ENCODE measurements at regions not wholly inside any gene's neighbourhood (a gene's known extent, or its start where the extent isn't known, plus 50 kb on each side); places are given as distances from the start of the nearest gene placed in this dataset.
A peak's percentile ranks its signal among the peaks of the same experiment; 100 is the strongest.
"Not testable (repeated sequence)": the region's sequence is repeated elsewhere in the genome, so short reads cannot be mapped to it uniquely, and the experiment has no call there.

- peak; percentile 49 for DNase-seq (ENCODE audit: low read depth, low spot score)
These were observed 160.3 kb downstream of the PTPRU start for GRCh38 chr1:29396438-29397255.

- no peak for DNase-seq (ENCODE audit: low read depth, low spot score)
These were observed 159.6 kb downstream of the PTPRU start for GRCh38 chr1:29395736-29396437.

DNA sequence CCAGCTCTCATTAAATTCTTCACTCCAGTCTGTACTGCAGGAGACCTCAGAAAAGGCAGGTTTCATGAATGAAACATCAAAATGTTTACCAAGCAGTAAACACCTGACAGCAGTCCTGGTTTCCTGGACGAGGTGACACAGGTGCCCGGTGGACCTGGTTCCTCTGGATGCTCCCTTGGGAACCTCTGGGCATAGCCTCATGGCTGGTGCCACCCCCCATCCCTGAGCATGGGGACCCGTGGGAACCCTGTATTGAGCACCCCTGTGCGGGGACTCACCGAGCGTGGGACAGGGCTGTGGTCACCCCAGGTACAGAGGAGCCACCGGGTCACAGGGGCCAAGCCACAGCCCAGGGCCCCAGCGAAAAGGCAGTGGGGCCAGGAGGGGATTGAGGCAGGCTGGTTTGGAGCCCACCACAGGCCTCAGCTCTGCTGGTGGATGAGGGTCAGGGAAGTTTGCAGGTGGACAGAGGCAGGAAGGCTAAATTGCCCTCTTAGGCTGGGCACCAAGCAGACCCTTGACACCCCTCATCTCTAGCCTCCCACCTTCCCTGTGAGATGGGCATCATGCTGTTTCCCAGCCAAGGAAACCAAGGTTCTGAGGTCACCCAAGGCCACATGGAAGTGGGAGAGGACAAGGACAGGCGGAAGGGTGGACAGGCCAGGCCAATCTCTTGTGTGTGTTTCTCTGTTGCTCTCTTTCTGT is 158.4 kb downstream of the PTPRU start:
- no peak for DNase-seq (ENCODE audit: low read depth, low spot score)

DNA sequence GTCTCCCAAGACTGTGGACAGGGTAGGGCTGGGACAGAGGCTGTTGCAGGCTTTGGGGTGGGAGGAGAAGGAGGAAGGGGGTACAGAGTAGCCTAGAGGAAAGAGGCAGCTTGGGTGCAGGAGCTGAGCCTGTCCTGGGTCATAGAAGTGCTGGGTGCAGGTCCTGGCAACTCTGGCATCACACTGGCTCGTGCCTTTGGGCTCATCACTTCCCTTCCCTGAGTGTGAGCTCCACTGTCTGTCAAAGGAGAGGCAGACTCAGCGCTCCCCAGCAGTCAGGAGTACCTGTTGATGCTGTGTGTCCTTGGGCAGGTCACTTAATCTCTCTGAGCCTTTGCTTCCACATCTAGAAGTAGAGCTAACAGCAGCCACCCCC is 157.1 kb downstream of the PTPRU start:
- DNase-seq (ENCODE audit: low read depth, low spot score), result no peak

DNA sequence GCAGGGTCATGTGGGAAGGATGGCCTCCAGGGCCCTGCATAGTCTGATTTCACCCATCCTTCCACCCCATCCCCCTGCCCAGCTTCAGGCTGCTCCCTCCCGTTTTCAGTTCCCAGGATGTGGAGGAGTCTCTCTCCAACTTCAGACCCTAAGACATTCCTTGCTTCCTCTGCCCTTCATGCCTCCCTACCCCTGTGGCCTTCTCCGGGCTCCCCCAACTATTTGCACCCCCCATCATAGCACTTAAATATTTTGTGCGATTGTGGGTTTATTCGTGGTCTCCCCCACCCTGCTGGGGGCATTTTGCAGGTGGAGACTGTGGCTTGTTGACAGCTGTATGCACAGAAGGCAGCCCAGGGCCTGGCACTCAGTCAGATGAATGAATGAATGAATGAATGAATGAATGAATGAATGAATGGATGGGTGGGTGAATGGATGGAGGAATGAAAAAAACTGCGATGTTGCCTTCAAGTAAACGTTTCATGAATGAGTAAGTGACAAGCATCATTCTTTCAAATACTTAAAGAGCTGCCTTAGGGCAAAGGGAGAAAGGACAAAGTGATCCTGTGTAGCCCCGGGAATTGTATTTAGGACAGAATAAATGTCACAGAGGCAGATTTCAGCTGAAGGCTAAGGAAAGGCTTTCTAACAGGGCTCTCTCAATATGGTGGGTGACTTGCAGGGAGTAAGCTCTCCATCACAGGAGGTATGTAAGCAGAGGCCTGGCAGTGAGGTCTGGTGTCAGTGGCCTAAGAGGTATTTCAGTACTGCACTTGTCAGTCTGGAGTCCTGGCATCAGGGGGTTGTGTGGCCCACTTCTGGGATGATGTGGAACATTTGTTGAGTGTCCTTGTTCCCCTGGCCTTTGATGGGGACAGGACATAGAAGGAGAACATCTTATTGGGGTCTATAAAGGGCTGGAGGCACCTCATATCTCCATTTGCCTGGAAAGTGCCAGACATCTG is 156.4 kb downstream of the PTPRU start:
- no peak for DNase-seq (ENCODE audit: low read depth, low spot score)

DNA sequence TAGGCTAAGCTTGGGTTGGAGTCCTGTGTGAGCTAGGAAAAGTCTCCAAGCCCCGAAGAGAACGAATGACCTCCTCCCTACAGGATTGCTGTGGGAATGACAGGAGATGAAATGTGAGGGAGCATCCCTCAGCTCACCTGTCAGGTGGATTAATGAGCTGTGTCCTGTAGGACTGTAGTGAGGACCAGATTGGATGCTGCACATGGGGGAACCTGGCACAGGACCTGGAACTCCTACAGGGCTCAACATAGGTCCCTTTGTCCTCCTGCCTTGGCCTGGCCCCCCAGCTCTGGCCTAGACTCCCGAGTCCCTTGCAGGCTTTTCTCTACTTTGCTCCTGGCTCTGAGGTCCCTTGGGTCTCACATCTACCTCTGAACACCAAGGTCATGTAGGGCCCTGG is 155.7 kb downstream of the PTPRU start:
- no peak for DNase-seq (ENCODE audit: low read depth, low spot score)

DNA sequence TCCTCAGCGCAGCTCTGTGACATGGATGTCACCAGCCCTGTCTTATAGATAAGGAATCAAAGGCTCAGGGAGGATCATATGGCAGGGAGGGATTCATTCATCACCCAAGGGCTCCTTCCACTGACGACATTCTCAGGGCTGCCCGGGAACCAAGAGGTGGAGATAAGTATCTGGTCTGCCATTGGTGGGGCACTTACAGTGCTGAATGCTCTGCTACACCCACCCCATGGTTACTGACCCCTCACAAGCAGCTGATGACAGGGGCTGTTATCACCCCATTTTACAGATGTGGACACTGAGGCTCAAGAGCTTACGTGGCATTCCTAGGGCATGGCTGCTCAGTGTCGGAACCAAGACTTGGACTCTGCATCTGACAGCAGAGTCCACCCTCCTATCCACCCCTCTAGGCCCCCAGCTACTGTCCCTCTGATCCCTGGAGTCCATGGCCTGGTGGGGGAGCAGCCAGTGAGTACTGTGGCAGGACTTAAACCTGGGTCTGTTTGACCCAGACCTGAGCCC is 155.1 kb downstream of the PTPRU start:
- no peak for DNase-seq (ENCODE audit: low read depth, low spot score)

- no peak for DNase-seq (ENCODE audit: low read depth, low spot score)
These were observed 154.4 kb downstream of the PTPRU start for GRCh38 chr1:29390491-29391361.

DNA sequence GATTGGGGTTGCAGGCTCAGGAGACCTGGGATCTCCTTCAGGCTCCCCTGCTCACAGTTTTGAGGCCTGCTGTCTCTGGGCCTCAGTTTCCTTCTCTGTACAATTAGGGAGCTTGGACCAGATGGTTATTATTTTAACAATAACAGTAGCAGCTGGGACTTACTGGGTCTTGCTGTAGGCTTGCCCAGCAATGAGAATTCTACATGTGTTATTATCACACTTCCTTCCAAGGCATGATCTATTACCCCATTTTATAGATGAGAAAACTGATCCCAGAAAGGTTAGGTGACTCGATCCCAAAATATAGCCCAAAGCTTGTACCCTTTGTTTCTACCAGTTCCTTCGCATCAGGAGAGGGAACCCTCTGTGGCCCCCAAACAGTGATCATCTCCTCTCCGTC is 153.8 kb downstream of the PTPRU start:
- no peak for DNase-seq (ENCODE audit: low read depth, low spot score)

DNA sequence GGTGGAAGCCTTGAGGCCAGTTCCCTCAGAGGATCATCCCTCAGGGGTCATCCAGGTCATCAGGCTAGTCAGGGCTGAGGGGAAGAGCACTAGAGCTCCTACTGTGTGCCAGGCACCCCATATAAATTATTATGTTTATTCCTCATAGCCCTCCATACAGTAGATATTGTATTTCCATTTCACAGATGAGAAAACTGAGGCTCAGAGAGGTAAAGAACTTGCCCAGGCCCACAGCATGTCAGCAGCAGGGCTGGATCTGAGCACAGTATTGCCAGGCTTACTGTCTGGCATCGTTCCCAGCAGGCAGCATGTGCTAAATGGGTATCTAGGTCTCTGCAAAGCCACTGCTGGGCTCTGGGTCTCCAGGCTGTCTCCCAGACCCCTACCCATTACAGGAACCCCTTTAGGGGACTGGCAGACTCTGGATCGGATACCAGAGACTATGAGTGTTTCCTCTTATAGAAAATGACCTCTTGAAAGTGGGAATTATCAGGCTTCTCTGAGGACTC is 153.3 kb downstream of the PTPRU start:
- DNase-seq (ENCODE audit: low read depth, low spot score), result no peak

DNA sequence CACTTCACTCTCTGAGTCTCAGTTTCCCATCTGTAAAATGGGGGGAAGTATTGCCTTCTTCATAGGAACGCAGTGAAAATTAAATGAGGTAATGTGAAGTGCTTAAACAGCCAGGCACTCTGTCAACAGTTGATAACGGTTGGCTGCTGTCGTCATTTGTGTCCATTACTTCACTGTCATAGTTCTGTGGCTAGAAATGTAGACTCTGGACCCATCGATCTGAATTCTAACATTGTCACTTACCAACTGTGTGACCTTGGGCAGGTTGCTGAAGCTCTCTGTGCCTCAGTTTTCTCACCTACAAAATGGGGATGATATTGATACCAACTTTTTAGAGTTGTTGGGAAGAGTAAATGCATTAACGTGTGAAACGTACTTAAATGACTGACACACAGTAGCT is 152.6 kb downstream of the PTPRU start:
- no peak for DNase-seq (ENCODE audit: low read depth, low spot score)

GRCh38 chr1:29388170-29388569 is 151.8 kb downstream of the PTPRU start:
- DNase-seq (ENCODE audit: low read depth, low spot score), result no peak

GRCh38 chr1:29387210-29387609 is 150.9 kb downstream of the PTPRU start:
- DNase-seq (ENCODE audit: low read depth, low spot score), result no peak

DNA sequence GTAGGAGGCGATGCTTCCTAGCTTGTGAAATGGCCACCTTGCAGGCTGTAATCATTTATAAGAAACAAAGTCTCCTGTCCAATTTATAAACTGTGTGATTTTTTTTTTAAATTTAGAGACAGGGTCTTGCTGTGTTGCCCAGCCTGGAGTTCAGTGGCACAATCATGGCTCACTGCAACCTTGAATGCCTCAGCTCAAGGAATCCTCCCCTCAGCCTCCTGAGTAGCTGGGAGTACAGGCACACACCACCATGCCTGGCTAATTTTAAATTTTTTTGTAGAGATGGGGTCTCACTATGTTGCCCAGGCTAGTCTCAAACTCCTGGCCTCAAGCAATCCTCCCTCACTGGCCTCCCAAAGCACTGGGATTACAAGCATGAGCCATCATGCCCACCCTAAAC is 150.1 kb downstream of the PTPRU start:
- not testable (repeated sequence) for DNase-seq (ENCODE audit: low read depth, low spot score)

DNA sequence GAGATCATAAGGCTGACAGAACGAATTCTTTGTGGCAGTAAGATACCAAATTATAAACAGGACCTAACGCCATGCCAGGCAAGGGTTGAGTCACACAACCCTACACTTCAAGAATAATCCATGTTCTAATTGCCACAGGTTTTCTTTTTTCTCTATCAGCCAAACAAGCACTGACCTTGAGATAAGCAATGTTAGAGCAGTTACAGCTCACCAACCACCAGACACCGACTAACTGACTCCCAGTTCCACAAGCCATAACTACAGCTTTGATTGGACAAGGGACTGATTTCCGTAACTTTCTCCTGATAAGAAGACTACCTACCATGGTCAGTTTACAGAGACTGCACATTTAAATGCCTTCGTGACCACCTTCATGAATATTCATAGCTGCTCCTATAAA is 149.6 kb downstream of the PTPRU start:
- DNase-seq (ENCODE audit: low read depth, low spot score), result peak; percentile 83

DNA sequence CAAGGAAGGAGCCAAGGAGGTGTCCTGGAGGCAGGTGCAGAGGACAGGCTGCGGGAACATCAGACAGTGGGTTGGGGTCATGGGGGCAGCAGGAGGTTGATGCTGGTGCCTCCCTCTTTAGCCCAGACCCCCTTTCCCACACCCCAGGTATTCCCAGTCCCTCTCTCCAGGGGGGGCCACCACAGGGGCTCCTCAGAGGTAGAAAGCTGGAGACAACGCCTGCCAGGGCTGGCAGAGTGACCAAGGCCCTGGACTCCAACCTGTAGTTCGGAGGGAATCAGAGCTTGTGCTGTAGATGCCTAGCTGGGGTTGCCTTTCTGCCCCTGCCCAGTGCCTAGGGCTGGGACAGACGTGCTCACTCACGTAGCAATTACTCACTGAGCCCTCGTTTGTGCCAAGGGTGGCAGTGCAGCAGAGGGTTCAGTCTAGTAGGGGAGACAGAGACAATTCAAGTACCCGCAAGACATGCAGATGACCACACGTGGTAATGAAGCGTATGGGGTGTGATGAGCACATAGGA is 148.2 kb downstream of the PTPRU start:
- DNase-seq (ENCODE audit: low read depth, low spot score), result no peak

GRCh38 chr1:29383746-29384371 is 147.5 kb downstream of the PTPRU start:
- peak; percentile 49 for DNase-seq (ENCODE audit: low read depth, low spot score)

GRCh38 chr1:29382851-29383745 is 146.8 kb downstream of the PTPRU start:
- DNase-seq (ENCODE audit: low read depth, low spot score), result no peak

All from astrocyte of the hippocampus (primary cell).